ENCODE measurements at regions not wholly inside any gene's neighbourhood (a gene's known extent, or its start where the extent isn't known, plus 50 kb on each side); places are given as distances from the start of the nearest gene placed in this dataset.

GRCh38 chr11:37089439-37089838, 491.4 kb upstream of the RAG2 start:
- H3K27ac ChIP-seq, result no peak overlapping the region
- intact Hi-C loops (cut with DNase I), result no loop called here
- H3K9me3 ChIP-seq, result no peaks in the 10 kb centered on the region
- no peaks in the 10 kb centered on the region for H3K36me3 ChIP-seq
- no peak for TF ChIP-seq CTCF (IDR thresholded peaks at IDR 0.05)
- H3K4me3 ChIP-seq, result no peak overlapping the region
- no peaks in the 10 kb centered on the region for H3K4me1 ChIP-seq
- no peaks in the 10 kb centered on the region for H3K27me3 ChIP-seq
- DNase-seq, result no peak
- ATAC-seq, result no peak

- Histone ChIP-seq H3K36me3 (no peaks in the 10 kb centered on the region), H3K27ac (no peak overlapping the region), H3K4me3 (no peak overlapping the region), H3K9me3 (no peaks in the 10 kb centered on the region), H3K27me3 (no peaks in the 10 kb centered on the region), H3K4me1 (no peaks in the 10 kb centered on the region)
- intact Hi-C loops (cut with DNase I), result no loop called here
- no peak for ATAC-seq
- TF ChIP-seq CTCF (IDR thresholded peaks at IDR 0.05), result no peak
- no peak for DNase-seq
These were observed 490.5 kb upstream of the RAG2 start for GRCh38 chr11:37088573-37088910.

GRCh38 chr11:37087650-37088572, 489.9 kb upstream of the RAG2 start:
- no peak overlapping the region for H3K27ac ChIP-seq
- H3K36me3 ChIP-seq, result no peaks in the 10 kb centered on the region
- no peak for ATAC-seq
- no peak for DNase-seq
- TF ChIP-seq CTCF (IDR thresholded peaks at IDR 0.05), result no peak
- no peaks in the 10 kb centered on the region for H3K9me3 ChIP-seq
- H3K4me1 ChIP-seq, result no peaks in the 10 kb centered on the region
- no peaks in the 10 kb centered on the region for H3K27me3 ChIP-seq
- 82 to 83% methylated on average over 6 of the region's 6 CpGs for WGBS, 2 donors
- intact Hi-C loops (cut with DNase I), result no loop called here
- no peak overlapping the region for H3K4me3 ChIP-seq

GRCh38 chr11:37078521-37078920, 480.5 kb upstream of the RAG2 start:
- 79 to 81% methylated on average over 2 of the region's 2 CpGs for WGBS, 2 donors
- Histone ChIP-seq H3K27ac (no peak overlapping the region), H3K9me3 (no peaks in the 10 kb centered on the region), H3K27me3 (no peaks in the 10 kb centered on the region), H3K4me3 (no peak overlapping the region), H3K36me3 (no peaks in the 10 kb centered on the region), H3K4me1 (no peaks in the 10 kb centered on the region)
- no peak for TF ChIP-seq CTCF (IDR thresholded peaks at IDR 0.05)
- no peak for DNase-seq
- ATAC-seq, result no peak
- intact Hi-C loops (cut with DNase I), result no loop called here

Measured in heart right ventricle (tissue), 16 donors.